ENCODE measurements at regions not wholly inside any gene's neighbourhood (a gene's known extent, or its start where the extent isn't known, plus 50 kb on each side); places are given as distances from the start of the nearest gene placed in this dataset.

- H3K4me3 ChIP-seq = no peak overlapping the region
- H3K27ac ChIP-seq = no peak overlapping the region
- peaks cover 5% of the 10 kb centered on the region for H3K27me3 ChIP-seq
- H3K4me1 ChIP-seq = peaks cover 2% of the 10 kb centered on the region
- TF ChIP-seq CTCF (IDR thresholded peaks at IDR 0.05) = no peak
- no peak for TF ChIP-seq EP300 (IDR thresholded peaks at IDR 0.05)
- no peak for TF ChIP-seq POLR2A (IDR thresholded peaks at IDR 0.05)
- TF ChIP-seq POLR2AphosphoS5 (IDR thresholded peaks at IDR 0.05) = no peak
- H3K36me3 ChIP-seq = no peaks in the 10 kb centered on the region
- no peak for DNase-seq (ENCODE audit: low spot score in 2 of 2)
- H3K9me3 ChIP-seq = no peaks in the 10 kb centered on the region
Measured at GRCh38 chr2:136233298-136233697, 115.3 kb upstream of the CXCR4 start.

GRCh38 chr2:136232456-136233172 is 114.7 kb upstream of the CXCR4 start:
- H3K9me3 ChIP-seq = no peaks in the 10 kb centered on the region
- no peaks in the 10 kb centered on the region for H3K36me3 ChIP-seq
- TF ChIP-seq CTCF (IDR thresholded peaks at IDR 0.05) = no peak
- no peak for TF ChIP-seq POLR2A (IDR thresholded peaks at IDR 0.05)
- TF ChIP-seq EP300 (IDR thresholded peaks at IDR 0.05) = no peak
- TF ChIP-seq POLR2AphosphoS5 (IDR thresholded peaks at IDR 0.05) = no peak
- no peak overlapping the region for H3K4me3 ChIP-seq
- 49% methylated on average over 7 of the region's 7 CpGs for WGBS
- H3K4me1 ChIP-seq = no peaks in the 10 kb centered on the region
- DNase-seq (ENCODE audit: low spot score in 2 of 2) = no peak
- H3K27me3 ChIP-seq = peaks cover 5% of the 10 kb centered on the region
- no peak overlapping the region for H3K27ac ChIP-seq

GRCh38 chr2:136230464-136230863 is 112.5 kb upstream of the CXCR4 start:
- Histone ChIP-seq H3K27me3 (peaks cover 5% of the 10 kb centered on the region), H3K27ac (no peak overlapping the region), H3K36me3 (no peaks in the 10 kb centered on the region), H3K4me3 (no peak overlapping the region), H3K4me1 (no peaks in the 10 kb centered on the region), H3K9me3 (no peaks in the 10 kb centered on the region)
- no peak for TF ChIP-seq POLR2A (IDR thresholded peaks at IDR 0.05)
- no peak for TF ChIP-seq EP300 (IDR thresholded peaks at IDR 0.05)
- TF ChIP-seq CTCF (IDR thresholded peaks at IDR 0.05) = no peak
- no peak for TF ChIP-seq POLR2AphosphoS5 (IDR thresholded peaks at IDR 0.05)
- WGBS = 67% methylated on average over 5 of the region's 5 CpGs
- no peak for DNase-seq (ENCODE audit: low spot score in 2 of 2)

- H3K4me3 ChIP-seq = no peak overlapping the region
- no peaks in the 10 kb centered on the region for H3K36me3 ChIP-seq
- H3K27ac ChIP-seq = no peak overlapping the region
- DNase-seq (ENCODE audit: low spot score in 2 of 2) = no peak
- WGBS = 74% methylated on average over 4 of the region's 4 CpGs
- peaks cover 3% of the 10 kb centered on the region for H3K27me3 ChIP-seq
- TF ChIP-seq POLR2AphosphoS5 (IDR thresholded peaks at IDR 0.05) = no peak
- TF ChIP-seq EP300 (IDR thresholded peaks at IDR 0.05) = no peak
- H3K9me3 ChIP-seq = no peaks in the 10 kb centered on the region
- no peaks in the 10 kb centered on the region for H3K4me1 ChIP-seq
Measured at GRCh38 chr2:136226903-136227302, 109.0 kb upstream of the CXCR4 start.

GRCh38 chr2:136225950-136226835 is 108.2 kb upstream of the CXCR4 start:
- no peaks in the 10 kb centered on the region for H3K36me3 ChIP-seq
- DNase-seq (ENCODE audit: low spot score in 2 of 2) = no peak
- 56% methylated on average over 7 of the region's 7 CpGs for WGBS
- H3K4me1 ChIP-seq = no peaks in the 10 kb centered on the region
- TF ChIP-seq EP300 (IDR thresholded peaks at IDR 0.05) (no peak), POLR2AphosphoS5 (IDR thresholded peaks at IDR 0.05) (no peak), CTCF (IDR thresholded peaks at IDR 0.05) (no peak), POLR2A (IDR thresholded peaks at IDR 0.05) (no peak)
- H3K9me3 ChIP-seq = no peaks in the 10 kb centered on the region
- no peaks in the 10 kb centered on the region for H3K27me3 ChIP-seq
- H3K4me3 ChIP-seq = no peak overlapping the region
- H3K27ac ChIP-seq = no peak overlapping the region
